PFSK-1 (cell line): ENCODE measurements at regions not wholly inside any gene's neighbourhood (a gene's known extent, or its start where the extent isn't known, plus 50 kb on each side); places are given as distances from the start of the nearest gene placed in this dataset.
A peak's percentile ranks its signal among the peaks of the same experiment; 100 is the strongest.

Experiments
- FOXP2 ChIP-seq: optimal IDR thresholded peaks from 2 replicates; pipeline ENCODE3; 2011; ENCODE audit warnings: borderline replicate concordance, control low read depth, inconsistent platforms; ENCODE audit not compliant: insufficient read depth; ENCODE audit errors: extremely low read length, extremely low read depth
- POLR2AphosphoS5 ChIP-seq: IDR thresholded peaks from 2 replicates; pipeline ENCODE4 v1.6.1; 2012; ENCODE audit warnings: low read depth, mild to moderate bottlenecking, control low read depth, low read length, moderate library complexity
- SIN3A ChIP-seq: IDR thresholded peaks from 2 replicates; pipeline ENCODE4 v1.6.1; 2012; ENCODE audit warnings: mild to moderate bottlenecking, low read length, moderate library complexity, borderline replicate concordance; ENCODE audit not compliant: insufficient read depth
- TAF1 ChIP-seq: IDR thresholded peaks from 2 replicates; pipeline ENCODE4 v1.6.1; 2012; ENCODE audit warnings: low read length, control low read depth, borderline replicate concordance; ENCODE audit not compliant: insufficient read depth
- TF ChIP-seq, protein P1 (sequence below), 2 experiments: IDR thresholded peaks; 2 replicates each; pipeline versions ENCODE4 v1.6.1 to v1.8.0; 2011 to 2012; ENCODE audit warnings: low read depth in 2 of 2, low read length in 2 of 2, control low read depth in 1 of 2, inconsistent platforms in 1 of 2, mild to moderate bottlenecking in 1 of 2, moderate library complexity in 1 of 2; ENCODE audit not compliant: insufficient read depth in 1 of 2

DNA sequence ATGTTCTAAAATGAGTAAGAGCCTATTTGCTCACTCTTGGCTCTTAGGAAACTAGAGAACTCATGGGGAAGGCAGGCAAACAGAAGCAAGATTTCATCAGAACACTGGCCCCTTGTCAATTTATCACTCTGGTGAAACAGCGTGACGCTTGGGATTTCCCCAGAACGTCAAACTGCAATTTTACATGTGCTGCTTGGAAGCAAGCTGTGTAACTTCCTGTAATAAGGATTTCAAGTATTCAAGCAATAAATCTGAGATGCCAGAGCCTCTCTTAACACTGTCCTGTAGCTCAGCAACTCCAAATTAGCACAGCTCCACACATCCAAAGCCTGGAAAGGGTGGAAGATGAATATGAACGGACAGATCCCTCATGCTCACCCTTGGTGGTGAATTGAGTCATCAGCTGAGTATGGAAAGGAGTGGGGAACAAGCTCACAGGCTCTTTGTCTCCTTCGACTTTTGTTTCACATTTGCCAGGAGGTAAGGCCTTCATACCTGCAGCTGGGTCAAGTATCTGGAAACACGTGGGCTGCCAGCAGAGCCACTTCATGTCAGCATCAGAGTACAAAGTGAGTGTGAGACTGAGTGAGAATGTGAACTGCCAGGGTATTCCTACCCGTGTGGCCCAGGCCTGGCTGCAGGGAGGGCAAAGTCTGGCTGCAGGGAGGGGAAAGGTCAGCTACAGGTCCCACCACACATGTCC is 140.4 kb upstream of the NAMPT start:
- TF ChIP-seq FOXP2 (peak; percentile 30), POLR2AphosphoS5 (no peak)

DNA sequence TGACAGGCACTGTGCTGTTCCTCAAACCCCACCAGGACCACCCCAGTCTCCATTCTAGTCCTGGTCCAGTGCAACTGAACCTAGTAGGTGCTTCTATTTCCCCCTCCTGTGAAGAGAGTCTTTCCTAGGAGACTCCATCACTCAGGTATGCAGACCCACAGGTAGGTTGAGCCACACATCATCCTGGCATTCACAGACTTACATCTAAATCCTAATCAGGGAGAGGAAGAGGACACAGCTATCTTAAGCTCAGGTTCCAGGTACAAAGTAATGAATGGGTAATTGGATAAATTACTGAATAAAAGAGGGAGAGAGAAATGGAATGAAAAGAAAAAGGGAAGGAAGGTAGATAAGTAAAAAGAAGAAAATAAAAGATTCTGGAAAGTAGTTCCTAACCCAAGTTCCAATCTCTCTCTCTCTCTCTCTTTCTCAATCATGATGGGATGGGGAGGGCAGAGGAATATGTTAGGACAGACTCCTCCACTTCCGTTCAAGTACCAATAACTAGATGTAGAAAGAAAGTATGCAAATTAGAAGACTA is 139.8 kb upstream of the NAMPT start:
- TF ChIP-seq TAF1 (no peak), SIN3A (no peak), FOXP2 (no peak), POLR2AphosphoS5 (no peak)
- TF ChIP-seq, protein P1, sequence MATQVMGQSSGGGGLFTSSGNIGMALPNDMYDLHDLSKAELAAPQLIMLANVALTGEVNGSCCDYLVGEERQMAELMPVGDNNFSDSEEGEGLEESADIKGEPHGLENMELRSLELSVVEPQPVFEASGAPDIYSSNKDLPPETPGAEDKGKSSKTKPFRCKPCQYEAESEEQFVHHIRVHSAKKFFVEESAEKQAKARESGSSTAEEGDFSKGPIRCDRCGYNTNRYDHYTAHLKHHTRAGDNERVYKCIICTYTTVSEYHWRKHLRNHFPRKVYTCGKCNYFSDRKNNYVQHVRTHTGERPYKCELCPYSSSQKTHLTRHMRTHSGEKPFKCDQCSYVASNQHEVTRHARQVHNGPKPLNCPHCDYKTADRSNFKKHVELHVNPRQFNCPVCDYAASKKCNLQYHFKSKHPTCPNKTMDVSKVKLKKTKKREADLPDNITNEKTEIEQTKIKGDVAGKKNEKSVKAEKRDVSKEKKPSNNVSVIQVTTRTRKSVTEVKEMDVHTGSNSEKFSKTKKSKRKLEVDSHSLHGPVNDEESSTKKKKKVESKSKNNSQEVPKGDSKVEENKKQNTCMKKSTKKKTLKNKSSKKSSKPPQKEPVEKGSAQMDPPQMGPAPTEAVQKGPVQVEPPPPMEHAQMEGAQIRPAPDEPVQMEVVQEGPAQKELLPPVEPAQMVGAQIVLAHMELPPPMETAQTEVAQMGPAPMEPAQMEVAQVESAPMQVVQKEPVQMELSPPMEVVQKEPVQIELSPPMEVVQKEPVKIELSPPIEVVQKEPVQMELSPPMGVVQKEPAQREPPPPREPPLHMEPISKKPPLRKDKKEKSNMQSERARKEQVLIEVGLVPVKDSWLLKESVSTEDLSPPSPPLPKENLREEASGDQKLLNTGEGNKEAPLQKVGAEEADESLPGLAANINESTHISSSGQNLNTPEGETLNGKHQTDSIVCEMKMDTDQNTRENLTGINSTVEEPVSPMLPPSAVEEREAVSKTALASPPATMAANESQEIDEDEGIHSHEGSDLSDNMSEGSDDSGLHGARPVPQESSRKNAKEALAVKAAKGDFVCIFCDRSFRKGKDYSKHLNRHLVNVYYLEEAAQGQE (IDR thresholded peaks at IDR 0.05; ENCODE audit: insufficient read depth in 1 of 2, low read depth in 2 of 2, low read length in 2 of 2): no peak

DNA sequence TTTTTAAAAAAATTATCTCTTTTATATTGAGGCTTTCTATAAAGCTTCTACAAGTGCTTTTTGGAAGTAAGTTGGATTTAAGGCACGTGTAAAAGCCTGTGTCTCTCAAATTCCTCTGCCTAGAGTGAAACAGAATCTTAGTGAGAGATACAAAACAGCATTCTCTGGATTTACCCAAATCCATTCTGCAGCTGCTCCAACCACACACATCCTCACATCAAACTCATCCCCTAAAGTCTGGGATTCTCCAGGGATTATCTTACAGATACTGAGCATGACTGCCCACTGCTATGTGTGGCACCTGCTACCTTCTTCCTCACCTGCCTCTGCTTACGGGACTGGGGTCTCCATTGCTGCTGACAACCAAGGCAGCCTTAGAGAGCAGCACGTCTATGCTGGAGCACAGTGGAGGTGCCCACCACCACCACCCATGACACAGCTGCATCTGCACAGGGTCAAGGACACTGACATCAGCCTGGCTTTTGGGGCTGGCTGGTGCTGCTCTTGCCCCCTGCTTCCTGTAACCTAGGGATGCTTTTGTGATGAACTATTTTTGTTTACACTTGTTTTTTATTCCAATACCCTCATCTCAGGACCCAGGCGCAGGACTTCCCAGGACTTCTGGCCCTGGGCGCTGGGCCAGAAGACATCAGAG is 139.2 kb upstream of the NAMPT start:
- TF ChIP-seq TAF1 (no peak), SIN3A (no peak), POLR2AphosphoS5 (no peak), FOXP2 (no peak)
- TF ChIP-seq, protein P1 (IDR thresholded peaks at IDR 0.05; ENCODE audit: insufficient read depth in 1 of 2, low read depth in 2 of 2, low read length in 2 of 2): no peak

DNA sequence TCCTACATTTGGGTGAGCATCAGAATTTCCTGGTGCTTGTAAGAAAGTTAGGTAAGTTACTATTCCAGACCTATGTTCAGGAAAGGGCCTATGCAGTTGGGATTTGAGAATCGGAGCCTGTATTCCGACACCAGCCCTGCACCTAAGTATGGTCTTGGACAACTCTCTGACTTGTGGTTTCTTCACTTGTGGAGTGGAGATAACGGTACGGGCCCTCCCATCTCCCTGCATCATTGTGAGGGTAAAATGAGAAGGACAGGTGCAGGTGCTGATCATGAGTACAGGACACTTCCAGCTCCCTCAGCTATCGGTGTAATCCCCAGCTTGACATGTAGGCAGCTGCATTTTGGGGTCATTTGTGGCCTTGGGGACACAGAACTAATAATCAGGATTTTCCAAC is 138.3 kb upstream of the NAMPT start:
- TF ChIP-seq, protein P1 (IDR thresholded peaks at IDR 0.05; ENCODE audit: insufficient read depth in 1 of 2, low read depth in 2 of 2, low read length in 2 of 2): no peak
- no peak for TF ChIP-seq SIN3A
- no peak for TF ChIP-seq TAF1
- no peak for TF ChIP-seq POLR2AphosphoS5
- TF ChIP-seq FOXP2: no peak

DNA sequence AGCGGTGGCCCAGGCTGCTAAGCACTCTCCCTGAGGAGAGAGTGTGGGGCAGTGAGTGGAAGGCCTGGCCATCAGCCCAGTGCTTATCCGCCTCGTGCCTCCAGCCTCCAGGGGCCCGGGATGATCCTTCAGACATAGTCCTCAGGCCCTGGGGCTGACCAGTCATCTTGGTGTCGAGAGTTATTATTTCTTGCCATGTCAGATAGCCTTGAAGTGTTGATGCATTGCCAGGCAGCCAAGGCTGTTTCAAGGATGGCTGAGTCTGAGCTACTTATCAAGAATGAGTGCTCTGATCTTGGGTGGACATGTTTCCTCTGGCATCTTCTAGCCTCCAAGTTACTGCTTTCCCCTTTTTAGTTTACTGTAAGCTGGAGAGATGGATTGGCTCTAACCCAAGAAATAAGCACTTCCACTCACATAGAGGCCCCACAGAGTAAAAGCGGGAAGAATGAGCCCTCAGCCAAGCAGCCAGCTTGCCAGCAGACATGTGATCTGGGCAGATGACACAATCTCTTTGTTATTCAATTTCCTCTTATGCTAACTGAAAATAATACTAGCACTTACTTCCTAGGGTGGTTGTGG is 136.5 kb upstream of the NAMPT start:
- TF ChIP-seq TAF1: peak; percentile 25; the same call in 1 of the 2 replicates
- no peak for TF ChIP-seq POLR2AphosphoS5
- peak; percentile 49 for TF ChIP-seq FOXP2
- no peak for TF ChIP-seq SIN3A

DNA sequence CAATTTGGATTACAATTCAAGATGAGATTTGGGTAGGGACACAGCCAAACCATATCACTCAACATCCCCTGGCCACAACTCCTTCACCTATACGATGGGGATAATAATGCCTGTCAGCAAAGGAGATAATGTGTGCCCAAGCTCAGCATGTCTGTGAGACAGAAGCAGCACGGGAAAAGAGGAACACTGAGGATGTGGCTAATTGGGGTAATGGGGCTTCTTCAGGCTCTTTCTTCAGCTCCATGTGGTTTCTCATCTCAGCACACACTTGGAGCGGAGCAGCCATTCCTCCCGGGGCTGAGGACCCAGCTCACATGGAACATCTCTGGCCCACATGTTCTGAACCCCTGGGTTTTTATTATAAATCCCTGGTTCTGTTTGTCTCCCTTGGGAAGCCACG is 136.0 kb upstream of the NAMPT start:
- TF ChIP-seq TAF1 (no peak), FOXP2 (no peak), SIN3A (no peak), POLR2AphosphoS5 (no peak)
- TF ChIP-seq, protein P1 (IDR thresholded peaks at IDR 0.05; ENCODE audit: insufficient read depth in 1 of 2, low read depth in 2 of 2, low read length in 2 of 2): no peak
